Hippocampal formation (tissue), 2 donors: ENCODE measurements at regions not wholly inside any gene's neighbourhood (a gene's known extent, or its start where the extent isn't known, plus 50 kb on each side); places are given as distances from the start of the nearest gene placed in this dataset.

ENCODE experiments used
- DNase-seq, 2 donors: peaks; one replicate each; lab custom pipeline; 2025; lab: John Stamatoyannopoulos, UW

- no peak for DNase-seq
Measured at GRCh38 chr6:41428996-41429421, 93.6 kb downstream of the NCR2 start.

- no peak for DNase-seq
Measured at GRCh38 chr6:41429506-41430504, 94.4 kb downstream of the NCR2 start.

GRCh38 chr6:41430875-41431274 is 95.5 kb downstream of the NCR2 start:
- DNase-seq = no peak

GRCh38 chr6:41432280-41432679 is 96.9 kb downstream of the NCR2 start:
- DNase-seq = no peak

GRCh38 chr6:41434803-41435481 is 99.5 kb downstream of the NCR2 start:
- DNase-seq = no peak

GRCh38 chr6:41437604-41438003 is 102.2 kb downstream of the NCR2 start:
- no peak for DNase-seq

- no peak for DNase-seq
Measured at GRCh38 chr6:41438746-41439145, 103.3 kb downstream of the NCR2 start.

- DNase-seq = no peak
Measured at GRCh38 chr6:41439524-41440418, 104.4 kb downstream of the NCR2 start.

- no peak for DNase-seq
Measured at GRCh38 chr6:41440958-41441357, 105.2 kb upstream of the FOXP4 start.

GRCh38 chr6:41441598-41442351 is 104.4 kb upstream of the FOXP4 start:
- DNase-seq = no peak

- no peak for DNase-seq
Measured at GRCh38 chr6:41442352-41442672, 103.9 kb upstream of the FOXP4 start.

- DNase-seq = no peak
Measured at GRCh38 chr6:41442800-41443501, 103.2 kb upstream of the FOXP4 start.

- DNase-seq = no peak
Measured at GRCh38 chr6:41443616-41444525, 102.3 kb upstream of the FOXP4 start.

GRCh38 chr6:41445261-41445660 is 100.9 kb upstream of the FOXP4 start:
- no peak for DNase-seq

- DNase-seq = no peak
Measured at GRCh38 chr6:41446132-41446531, 100.0 kb upstream of the FOXP4 start.

GRCh38 chr6:41446907-41447545 is 99.2 kb upstream of the FOXP4 start:
- DNase-seq = no peak

GRCh38 chr6:41448256-41448655 is 97.9 kb upstream of the FOXP4 start:
- DNase-seq = no peak

- no peak for DNase-seq
Measured at GRCh38 chr6:41449399-41450245, 96.6 kb upstream of the FOXP4 start.
